Panc1 (cell line): ENCODE measurements at regions not wholly inside any gene's neighbourhood (a gene's known extent, or its start where the extent isn't known, plus 50 kb on each side); places are given as distances from the start of the nearest gene placed in this dataset.

ENCODE experiments used
- ATAC-seq: fragments of 200-7000 bp; cut with Tn5 transposase; 2 replicates; pipeline ENCODE4 v1.9.1; 2020; ENCODE audit warnings: mild to moderate bottlenecking, moderate library complexity
- BruUV-seq: library from RNA; stranded (reverse); fragments of 400-500 nt; replicated peaks from 2 replicates; lab custom pipeline; 2021; lab: Mats Ljungman, UMichigan
- CTCF ChIA-PET: fragments of 300-600 bp; sonication (Branson Sonifier 250); formaldehyde crosslinking; loops from one replicate; lab custom pipeline; 2022; ENCODE audit warnings: antibody characterized with exemption; lab: Charles Lee
- POLR2A ChIA-PET: fragments of 300-600 bp; sonication (Branson Sonifier 250); formaldehyde crosslinking; loops from one replicate; lab custom pipeline; 2022; ENCODE audit warnings: antibody characterized with exemption; lab: Charles Lee
- DNase-seq: peaks from one replicate; pipeline ENCODE4 v3.0.0-alpha.2; 2010; ENCODE audit warnings: low read depth, low spot score
- H3K27ac ChIP-seq: 2 replicates; pipeline ENCODE4 v1.5.1; 2011; ENCODE audit warnings: mild to moderate bottlenecking, low read length, inconsistent platforms
- H3K27me3 ChIP-seq: fragments of 200-500 bp; sonication (Bioruptor generic); 2 replicates; pipeline ENCODE4 v1.6.0; 2014; ENCODE audit warnings: low read length, inconsistent platforms; ENCODE audit not compliant: control insufficient read depth, insufficient read depth
- H3K36me3 ChIP-seq: fragments of 200-500 bp; sonication (Bioruptor generic); 2 replicates; pipeline ENCODE4 v1.5.1; 2014; ENCODE audit warnings: inconsistent platforms, mild to moderate bottlenecking, low read length, moderate library complexity; ENCODE audit not compliant: control insufficient read depth, insufficient read depth
- H3K4me1 ChIP-seq: 2 replicates; pipeline ENCODE4 v1.5.1; 2011; ENCODE audit warnings: inconsistent platforms, mild to moderate bottlenecking, low read length, moderate library complexity; ENCODE audit not compliant: control insufficient read depth, insufficient read depth
- H3K4me3 ChIP-seq, 2 experiments: 2 replicates each; pipeline ENCODE4 v1.5.1; 2011 to 2012; ENCODE audit warnings: low read depth in 2 of 2, low read length in 2 of 2, mild to moderate bottlenecking in 2 of 2, inconsistent platforms in 1 of 2, moderate library complexity in 1 of 2
- H3K9me3 ChIP-seq: fragments of 200-500 bp; sonication (Bioruptor generic); 2 replicates; pipeline ENCODE4 v1.5.1; 2014; ENCODE audit warnings: low read depth, mild to moderate bottlenecking, inconsistent platforms, low read length, moderate library complexity; ENCODE audit not compliant: control insufficient read depth, insufficient read depth
- CTCF ChIP-seq: fragments of 450-650 bp; IDR thresholded peaks from 2 replicates; pipeline ENCODE4 v1.5.1; 2017; ENCODE audit warnings: mild to moderate bottlenecking
- POLR2AphosphoS5 ChIP-seq: IDR thresholded peaks from 2 replicates; pipeline ENCODE4 v1.6.1; 2012; ENCODE audit warnings: mild to moderate bottlenecking, low read depth, low read length, moderate library complexity
- REST ChIP-seq, 2 experiments: IDR thresholded peaks; 2 replicates each; pipeline ENCODE4 v1.6.1; 2011 to 2012; ENCODE audit warnings: low read depth in 2 of 2, control low read depth in 1 of 2, low read length in 1 of 2, mild to moderate bottlenecking in 1 of 2, moderate library complexity in 1 of 2; ENCODE audit not compliant: insufficient read depth in 1 of 2
- SIN3A ChIP-seq: IDR thresholded peaks from 2 replicates; pipeline ENCODE4 v1.6.1; 2012; ENCODE audit warnings: low read depth, mild to moderate bottlenecking, low read length, moderate library complexity, borderline replicate concordance; ENCODE audit not compliant: insufficient read depth
- TCF7L2 ChIP-seq: IDR thresholded peaks from 2 replicates; pipeline ENCODE4 v1.6.1; 2011; ENCODE audit warnings: mild to moderate bottlenecking, low read depth, low read length, inconsistent platforms
- in situ Hi-C: cut with HindIII; loops from 2 replicates; pipeline ENCODE4 v1.10.0; 2016; ENCODE audit warnings: low sequenced_read_pairs, low pct_unique_long_range_greater_than_20kb
- intact Hi-C: fragments of 100-400 bp; cut with micrococcal nuclease; formaldehyde crosslinking; loops from one replicate; pipeline ENCODE4 v1.10.0; 2022; ENCODE audit not compliant: unreplicated experiment

DNA sequence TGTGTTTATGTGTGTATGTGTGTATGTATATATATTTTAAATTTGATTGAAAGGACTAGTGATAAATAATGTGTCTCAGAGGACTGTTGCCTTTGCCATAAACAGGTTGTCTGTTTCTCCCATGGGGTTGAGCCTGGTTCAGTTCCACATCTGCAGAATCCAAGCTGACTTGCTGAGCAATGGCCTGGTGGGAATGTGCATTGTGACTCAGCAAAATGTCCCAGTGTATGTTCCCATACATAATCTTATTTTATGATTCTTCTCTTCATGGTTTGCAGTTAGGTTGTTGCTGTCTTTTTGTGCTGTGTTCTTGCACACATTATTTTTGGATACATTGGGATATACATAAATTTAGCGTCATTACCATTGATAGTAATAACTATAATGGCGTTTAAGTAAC, 115.6 kb upstream of the SLC24A3 start:
- Histone ChIP-seq H3K9me3 (no peaks in the 10 kb centered on the region), H3K36me3 (no peaks in the 10 kb centered on the region), H3K27ac (no peak overlapping the region), H3K27me3 (no peaks in the 10 kb centered on the region), H3K4me1 (no peaks in the 10 kb centered on the region), H3K4me3 (no peak overlapping the region)
- in situ Hi-C loops (no loop called here), intact Hi-C loops (no loop called here)
- POLR2A ChIA-PET = no interaction called here
- TF ChIP-seq TCF7L2 (no peak), SIN3A (no peak), POLR2AphosphoS5 (no peak), REST (IDR thresholded peaks at IDR 0.05; ENCODE audit: insufficient read depth in 1 of 2, low read depth in 2 of 2, low read length in 1 of 2) (no peak), CTCF (no peak)
- BruUV-seq = no TSS peak
- ATAC-seq (no peak), DNase-seq (no peak)
- CTCF ChIA-PET = no interaction called here

GRCh38 chr20:19098117-19098516, 114.3 kb upstream of the SLC24A3 start:
- POLR2A ChIA-PET = no interaction called here
- ATAC-seq (no peak), DNase-seq (no peak)
- H3K4me3 ChIP-seq = no peak overlapping the region
- H3K27ac ChIP-seq = no peak overlapping the region
- no peaks in the 10 kb centered on the region for H3K36me3 ChIP-seq
- TF ChIP-seq CTCF (no peak), REST (IDR thresholded peaks at IDR 0.05; ENCODE audit: insufficient read depth in 1 of 2, low read depth in 2 of 2, low read length in 1 of 2) (no peak), SIN3A (no peak), TCF7L2 (no peak), POLR2AphosphoS5 (no peak)
- CTCF ChIA-PET = no interaction called here
- intact Hi-C loops (no loop called here), in situ Hi-C loops (no loop called here)
- H3K9me3 ChIP-seq = no peaks in the 10 kb centered on the region
- no peaks in the 10 kb centered on the region for H3K4me1 ChIP-seq
- BruUV-seq = no TSS peak
- no peaks in the 10 kb centered on the region for H3K27me3 ChIP-seq
